NOMO-1 (cell line): ENCODE measurements at regions not wholly inside any gene's neighbourhood (a gene's known extent, or its start where the extent isn't known, plus 50 kb on each side); places are given as distances from the start of the nearest gene placed in this dataset.
"Not testable (repeated sequence)": the region's sequence is repeated elsewhere in the genome, so short reads cannot be mapped to it uniquely, and the experiment has no call there.

Experiments used
- DNase-seq, 2 experiments: peaks; one replicate each; lab custom pipeline; 2025; ENCODE audit not compliant: unreplicated experiment in 2 of 2; lab: John Stamatoyannopoulos, UW

- DNase-seq, result no peak
Measured at GRCh38 chr9:11135851-11136250, 523.0 kb upstream of the PTPRD start.

GRCh38 chr9:11141357-11141756, 528.6 kb upstream of the PTPRD start:
- no peak for DNase-seq

- DNase-seq, result no peak
Measured at GRCh38 chr9:11142965-11143738, 530.4 kb upstream of the PTPRD start.

GRCh38 chr9:11144746-11145145, 531.9 kb upstream of the PTPRD start:
- DNase-seq, result no peak

- DNase-seq, result no peak
Measured at GRCh38 chr9:11148189-11148588, 535.4 kb upstream of the PTPRD start.

- DNase-seq, result no peak
Measured at GRCh38 chr9:11149065-11149464, 536.3 kb upstream of the PTPRD start.

GRCh38 chr9:11158063-11158462, 545.3 kb upstream of the PTPRD start:
- DNase-seq, result no peak

GRCh38 chr9:11158676-11159075, 545.9 kb upstream of the PTPRD start:
- DNase-seq, result no peak

GRCh38 chr9:11159318-11159862, 546.6 kb upstream of the PTPRD start:
- no peak for DNase-seq

- DNase-seq, result no peak
Measured at GRCh38 chr9:11163843-11164242, 551.0 kb upstream of the PTPRD start.

GRCh38 chr9:11182001-11182400, 569.2 kb upstream of the PTPRD start:
- DNase-seq, result no peak

GRCh38 chr9:11190719-11191118, 577.9 kb upstream of the PTPRD start:
- DNase-seq, result no peak

GRCh38 chr9:11192993-11193392, 580.2 kb upstream of the PTPRD start:
- DNase-seq, result no peak

- no peak for DNase-seq
Measured at GRCh38 chr9:11194246-11194645, 581.4 kb upstream of the PTPRD start.

- DNase-seq, result not testable (repeated sequence)
Measured at GRCh38 chr9:11196840-11197365, 584.1 kb upstream of the PTPRD start.

GRCh38 chr9:11199335-11199734, 586.5 kb upstream of the PTPRD start:
- no peak for DNase-seq

GRCh38 chr9:11204521-11204920, 591.7 kb upstream of the PTPRD start:
- no peak for DNase-seq

GRCh38 chr9:11206925-11207324, 594.1 kb upstream of the PTPRD start:
- no peak for DNase-seq

GRCh38 chr9:11233696-11234095, 620.9 kb upstream of the PTPRD start:
- DNase-seq, result no peak

- DNase-seq, result no peak
Measured at GRCh38 chr9:11235061-11235460, 622.3 kb upstream of the PTPRD start.

- DNase-seq, result no peak
Measured at GRCh38 chr9:11241779-11242178, 629.0 kb upstream of the PTPRD start.

GRCh38 chr9:11257992-11258391, 645.2 kb upstream of the PTPRD start:
- no peak for DNase-seq
